ENCODE measurements at regions not wholly inside any gene's neighbourhood (a gene's known extent, or its start where the extent isn't known, plus 50 kb on each side); places are given as distances from the start of the nearest gene placed in this dataset.
A peak's percentile ranks its signal among the peaks of the same experiment; 100 is the strongest.
"Not testable (repeated sequence)": the region's sequence is repeated elsewhere in the genome, so short reads cannot be mapped to it uniquely, and the experiment has no call there.

GRCh38 chr2:446963-447530 is 159.2 kb upstream of the ALKAL2 start:
- DNase-seq (ENCODE audit: low read depth) = no peak

GRCh38 chr2:446303-446874 is 158.5 kb upstream of the ALKAL2 start:
- no peak for DNase-seq (ENCODE audit: low read depth)

GRCh38 chr2:445896-446295 is 158.0 kb upstream of the ALKAL2 start:
- DNase-seq (ENCODE audit: low read depth) = no peak

- DNase-seq (ENCODE audit: low read depth) = no peak
Measured at GRCh38 chr2:444937-445884, 157.3 kb upstream of the ALKAL2 start.

GRCh38 chr2:443741-444140 is 155.8 kb upstream of the ALKAL2 start:
- no peak for DNase-seq (ENCODE audit: low read depth)

- DNase-seq (ENCODE audit: low read depth) = no peak
Measured at GRCh38 chr2:443216-443615, 155.3 kb upstream of the ALKAL2 start.

- no peak for DNase-seq (ENCODE audit: low read depth)
Measured at GRCh38 chr2:441258-442022, 153.5 kb upstream of the ALKAL2 start.

GRCh38 chr2:440403-440740 is 152.5 kb upstream of the ALKAL2 start:
- DNase-seq (ENCODE audit: low read depth) = no peak

GRCh38 chr2:439556-440402 is 151.9 kb upstream of the ALKAL2 start:
- DNase-seq (ENCODE audit: low read depth) = no peak

- no peak for DNase-seq (ENCODE audit: low read depth)
Measured at GRCh38 chr2:439077-439476, 151.2 kb upstream of the ALKAL2 start.

- peak; percentile 40 for DNase-seq (ENCODE audit: low read depth)
Measured at GRCh38 chr2:437756-438393, 150.0 kb upstream of the ALKAL2 start.

- no peak for DNase-seq (ENCODE audit: low read depth)
Measured at GRCh38 chr2:437180-437579, 149.3 kb upstream of the ALKAL2 start.

GRCh38 chr2:436205-436604 is 148.3 kb upstream of the ALKAL2 start:
- no peak for DNase-seq (ENCODE audit: low read depth)

GRCh38 chr2:434625-435024 is 146.7 kb upstream of the ALKAL2 start:
- no peak for DNase-seq (ENCODE audit: low read depth)

GRCh38 chr2:433216-433615 is 145.3 kb upstream of the ALKAL2 start:
- no peak for DNase-seq (ENCODE audit: low read depth)

- no peak for DNase-seq (ENCODE audit: low read depth)
Measured at GRCh38 chr2:430291-431040, 142.6 kb upstream of the ALKAL2 start.

- DNase-seq (ENCODE audit: low read depth) = no peak
Measured at GRCh38 chr2:429575-430254, 141.8 kb upstream of the ALKAL2 start.

- DNase-seq (ENCODE audit: low read depth) = no peak
Measured at GRCh38 chr2:429142-429541, 141.3 kb upstream of the ALKAL2 start.

GRCh38 chr2:428591-428990 is 140.7 kb upstream of the ALKAL2 start:
- DNase-seq (ENCODE audit: low read depth) = no peak

GRCh38 chr2:426696-427095 is 138.8 kb upstream of the ALKAL2 start:
- not testable (repeated sequence) for DNase-seq (ENCODE audit: low read depth)
